ENCODE measurements at regions not wholly inside any gene's neighbourhood (a gene's known extent, or its start where the extent isn't known, plus 50 kb on each side); places are given as distances from the start of the nearest gene placed in this dataset.

DNA sequence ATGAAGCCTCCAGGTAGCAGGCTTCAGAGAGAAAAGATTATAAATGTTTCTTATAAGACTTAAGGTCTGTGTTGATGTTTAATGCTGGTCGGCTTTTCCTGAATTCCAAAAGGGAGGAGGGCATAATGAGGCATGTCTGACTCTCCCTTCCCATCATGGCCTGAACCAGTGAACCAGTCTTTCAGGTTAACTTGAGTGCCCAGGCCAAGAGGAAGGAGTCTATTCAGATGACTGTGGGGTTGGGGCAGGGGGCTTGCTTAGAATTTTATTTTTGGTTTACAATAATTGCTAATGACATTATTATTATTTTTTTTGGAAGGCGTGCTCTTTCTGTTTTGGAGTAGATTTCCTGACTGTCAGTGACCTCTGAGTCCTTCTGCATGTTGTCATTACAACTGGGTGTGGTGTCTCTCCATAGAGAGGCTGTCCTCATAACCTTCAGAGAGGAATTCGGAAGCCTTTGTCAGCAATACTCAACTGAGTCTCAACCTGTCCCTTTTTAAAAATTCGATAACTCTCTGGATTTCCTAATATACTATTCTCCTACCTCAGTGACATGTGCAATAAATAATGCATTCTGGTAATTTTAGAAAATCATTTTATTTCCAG lies 275.1 kb upstream of the CXCR4 start:
- CTCF ChIA-PET, result no interaction called here
- POLR2A ChIA-PET, result no interaction called here
- WGBS (ENCODE audit: low lambda C conversion rate), result 16% methylated on average over 4 of the region's 4 CpGs
- no peak overlapping the region for H3K9ac ChIP-seq
- H3K9me3 ChIP-seq, result no peaks in the 10 kb centered on the region
- H3K4me2 ChIP-seq, result no peak overlapping the region
- no peaks in the 10 kb centered on the region for H3K9me2 ChIP-seq
- no peaks in the 10 kb centered on the region for H3K27me3 ChIP-seq (ENCODE audit: insufficient read depth)
- H3K36me3 ChIP-seq (replicated peaks in 1 of 2; ENCODE audit: control insufficient read depth in 1 of 2, insufficient read depth in 2 of 2, low read length in 1 of 2), result no peaks in the 10 kb centered on the region
- TF ChIP-seq REST (IDR thresholded peaks at IDR 0.05; ENCODE audit: low read depth, low read length) (no peak), RCOR1 (IDR thresholded peaks at IDR 0.05; ENCODE audit: low read length) (no peak), USF2 (IDR thresholded peaks at IDR 0.05; ENCODE audit: borderline replicate concordance, low read depth, low read length) (no peak), IRF3 (IDR thresholded peaks at IDR 0.05; ENCODE audit: low read depth, low read length) (no peak), FOSL2 (IDR thresholded peaks at IDR 0.05; ENCODE audit: borderline replicate concordance, low read depth) (no peak), MXI1 (IDR thresholded peaks at IDR 0.05; ENCODE audit: low read depth, low read length) (no peak), TCF12 (IDR thresholded peaks at IDR 0.05) (no peak), RAD21 (IDR thresholded peaks at IDR 0.05; ENCODE audit: low read length) (no peak), NFIC (IDR thresholded peaks at IDR 0.05; ENCODE audit: borderline replicate concordance) (no peak), SMC3 (IDR thresholded peaks at IDR 0.05; ENCODE audit: low read depth, low read length) (no peak), NRF1 (IDR thresholded peaks at IDR 0.05; ENCODE audit: low read depth, low read length) (no peak), TAF1 (IDR thresholded peaks at IDR 0.05; ENCODE audit: borderline replicate concordance, low read depth, low read length) (no peak), SIN3A (IDR thresholded peaks at IDR 0.05; ENCODE audit: borderline replicate concordance, low read depth, low read length) (no peak), FOXJ3 (CRISPR knock-in tag; IDR thresholded peaks at IDR 0.05) (no peak), YY1 (IDR thresholded peaks at IDR 0.05; ENCODE audit: low read depth) (no peak), ZBTB33 (IDR thresholded peaks at IDR 0.05; ENCODE audit: borderline replicate concordance, low read depth) (no peak)
- TF ChIP-seq, protein P1, sequence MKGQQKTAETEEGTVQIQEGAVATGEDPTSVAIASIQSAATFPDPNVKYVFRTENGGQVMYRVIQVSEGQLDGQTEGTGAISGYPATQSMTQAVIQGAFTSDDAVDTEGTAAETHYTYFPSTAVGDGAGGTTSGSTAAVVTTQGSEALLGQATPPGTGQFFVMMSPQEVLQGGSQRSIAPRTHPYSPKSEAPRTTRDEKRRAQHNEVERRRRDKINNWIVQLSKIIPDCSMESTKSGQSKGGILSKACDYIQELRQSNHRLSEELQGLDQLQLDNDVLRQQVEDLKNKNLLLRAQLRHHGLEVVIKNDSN (IDR thresholded peaks at IDR 0.05; ENCODE audit: borderline replicate concordance, low read depth), result no peak
- TF ChIP-seq, protein P2, sequence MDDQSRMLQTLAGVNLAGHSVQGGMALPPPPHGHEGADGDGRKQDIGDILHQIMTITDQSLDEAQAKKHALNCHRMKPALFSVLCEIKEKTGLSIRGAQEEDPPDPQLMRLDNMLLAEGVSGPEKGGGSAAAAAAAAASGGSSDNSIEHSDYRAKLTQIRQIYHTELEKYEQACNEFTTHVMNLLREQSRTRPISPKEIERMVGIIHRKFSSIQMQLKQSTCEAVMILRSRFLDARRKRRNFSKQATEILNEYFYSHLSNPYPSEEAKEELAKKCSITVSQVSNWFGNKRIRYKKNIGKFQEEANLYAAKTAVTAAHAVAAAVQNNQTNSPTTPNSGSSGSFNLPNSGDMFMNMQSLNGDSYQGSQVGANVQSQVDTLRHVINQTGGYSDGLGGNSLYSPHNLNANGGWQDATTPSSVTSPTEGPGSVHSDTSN (IDR thresholded peaks at IDR 0.05), result no peak
- no peaks in the 10 kb centered on the region for H3K4me1 ChIP-seq (ENCODE audit: control insufficient read depth in 1 of 2, insufficient read depth in 2 of 2, low read depth in 1 of 2, low read length in 1 of 2)
- H4K20me1 ChIP-seq (ENCODE audit: insufficient read depth), result no peaks in the 10 kb centered on the region
- no peak for DNase-seq
- H3K27ac ChIP-seq (ENCODE audit: low read depth in 2 of 2, low read length in 1 of 2), result no peak overlapping the region
- no peaks in the 10 kb centered on the region for H3K79me2 ChIP-seq (ENCODE audit: insufficient read depth)
- H2AFZ ChIP-seq (ENCODE audit: low read depth), result no peak overlapping the region
- H3F3A ChIP-seq (replicated peaks; ENCODE audit: insufficient read depth), result no peaks in the 10 kb centered on the region
- H3K4me3 ChIP-seq (ENCODE audit: low read depth in 2 of 2, low read length in 1 of 2), result no peak overlapping the region
